GM19239 (cell line): ENCODE measurements at regions not wholly inside any gene's neighbourhood (a gene's known extent, or its start where the extent isn't known, plus 50 kb on each side); places are given as distances from the start of the nearest gene placed in this dataset.

Experiments used
- DNase-seq: peaks from one replicate; pipeline ENCODE4 v3.0.0; 2011; ENCODE audit warnings: low spot score; ENCODE audit not compliant: insufficient read length
- FAIRE-seq: peaks from 2 replicates; lab custom pipeline; 2011; peaks lifted over from hg19 to GRCh38; lab: Jason Lieb, UNC

DNA sequence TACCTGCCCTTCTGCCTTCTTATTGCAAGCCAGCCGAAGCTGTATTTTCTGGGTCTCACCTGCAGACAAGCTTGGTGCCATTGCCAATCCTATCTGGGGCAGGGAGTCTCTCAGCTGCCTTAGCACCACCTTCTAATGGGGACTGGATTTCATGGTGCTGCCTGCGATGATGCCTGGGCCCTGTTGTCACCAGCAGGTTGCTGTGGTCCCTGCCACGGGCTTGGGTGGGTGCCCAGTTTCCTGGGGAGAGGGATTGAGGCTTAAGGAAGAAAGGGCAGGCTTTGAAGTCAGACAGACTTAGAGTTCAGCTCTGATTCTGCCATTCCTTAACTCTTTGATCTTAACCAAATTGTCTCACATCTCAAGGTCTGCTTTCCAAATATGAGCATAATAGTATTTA is 87.4 kb upstream of the CD96 start:
- no peak for DNase-seq
- FAIRE-seq = no peak

- DNase-seq (no peak), FAIRE-seq (no peak)
These were observed 76.8 kb upstream of the CD96 start for GRCh38 chr3:111465081-111465670.

DNA sequence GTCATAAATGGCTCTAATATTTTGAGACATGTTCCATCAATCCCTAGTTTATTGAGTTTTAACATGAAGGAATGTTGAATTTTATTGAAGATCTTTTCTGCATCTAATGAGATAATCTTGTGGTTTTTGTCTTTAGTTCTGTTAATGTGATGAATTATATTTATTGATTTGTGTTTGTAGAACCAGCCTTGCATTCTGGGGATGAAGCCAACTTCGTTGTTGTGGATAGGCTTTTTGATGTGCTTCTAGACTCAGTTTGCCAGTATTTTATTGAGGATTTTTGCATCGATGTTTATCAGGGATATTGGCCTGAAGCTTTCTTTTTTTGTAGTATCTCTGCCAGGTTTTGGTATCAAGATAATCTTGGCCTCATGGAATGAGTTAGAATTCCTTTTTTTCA is 72.0 kb upstream of the CD96 start:
- no peak for FAIRE-seq

DNA sequence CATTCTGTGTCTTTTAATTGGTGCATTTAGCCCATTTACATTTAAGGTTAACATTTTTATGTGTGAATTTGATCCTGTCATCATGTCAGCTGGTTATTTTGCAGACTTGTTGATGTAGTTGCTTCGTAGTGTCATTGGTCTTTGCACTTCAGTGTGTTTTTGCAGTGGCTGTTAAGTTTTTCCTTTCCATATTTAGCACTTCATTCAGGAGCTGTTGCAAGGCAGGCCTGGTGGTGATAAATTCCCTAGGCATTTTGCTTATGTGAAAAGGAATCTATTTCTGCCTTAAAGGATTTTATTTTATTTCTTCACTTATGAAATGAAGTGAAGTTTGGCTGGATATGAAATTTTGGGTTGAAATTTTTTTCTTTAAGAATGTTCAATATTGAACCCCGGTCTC is 70.2 kb upstream of the CD96 start:
- no peak for FAIRE-seq
- DNase-seq = no peak

More for the DNA sequence above, 72.0 kb upstream of the CD96 start:
- no peak for DNase-seq

- DNase-seq (no peak), FAIRE-seq (no peak)
These were observed 69.4 kb upstream of the CD96 start for GRCh38 chr3:111472556-111472955.

DNA sequence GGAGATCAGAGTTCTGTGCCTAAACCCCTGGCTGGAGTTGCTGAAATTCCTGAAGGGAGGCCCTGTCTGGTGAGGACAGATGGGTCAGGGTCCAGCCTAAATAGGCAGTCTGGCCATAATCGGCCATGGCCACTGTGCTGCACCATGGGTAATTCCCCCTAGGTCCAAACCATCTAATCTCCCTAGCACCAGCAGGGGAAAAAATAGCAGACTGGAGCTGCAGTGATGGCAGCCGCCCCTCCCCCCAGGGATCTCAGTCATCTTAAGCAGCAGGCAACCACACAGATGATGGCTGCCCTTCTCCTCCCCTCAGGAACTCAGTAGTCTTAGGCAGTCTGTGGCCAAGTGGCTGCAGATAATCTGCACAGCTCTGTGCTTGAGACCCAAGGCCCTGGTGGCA is 68.4 kb upstream of the CD96 start:
- DNase-seq (no peak), FAIRE-seq (no peak)

GRCh38 chr3:111476701-111477100 is 65.3 kb upstream of the CD96 start:
- FAIRE-seq = no peak
- DNase-seq = no peak

DNA sequence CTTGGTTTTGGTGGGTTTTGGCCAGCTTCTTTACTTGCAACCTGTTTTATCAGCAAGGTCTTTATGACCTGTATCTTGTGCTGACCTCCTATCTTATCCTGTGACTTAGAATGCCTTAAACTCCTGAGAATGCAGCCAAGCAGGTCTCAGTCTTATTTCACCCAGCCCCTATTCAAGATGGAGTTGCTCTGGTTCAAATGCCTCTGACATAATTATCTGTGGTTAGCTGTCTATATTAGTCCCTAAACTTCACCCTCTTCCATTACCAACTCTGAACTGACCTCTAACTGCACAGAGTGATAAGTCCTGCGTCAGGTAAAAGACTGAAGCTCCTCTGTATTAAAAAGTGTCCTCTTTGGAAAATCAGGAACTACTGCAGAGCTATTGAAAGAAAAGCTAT is 61.9 kb upstream of the CD96 start:
- DNase-seq (no peak), FAIRE-seq (no peak)

DNA sequence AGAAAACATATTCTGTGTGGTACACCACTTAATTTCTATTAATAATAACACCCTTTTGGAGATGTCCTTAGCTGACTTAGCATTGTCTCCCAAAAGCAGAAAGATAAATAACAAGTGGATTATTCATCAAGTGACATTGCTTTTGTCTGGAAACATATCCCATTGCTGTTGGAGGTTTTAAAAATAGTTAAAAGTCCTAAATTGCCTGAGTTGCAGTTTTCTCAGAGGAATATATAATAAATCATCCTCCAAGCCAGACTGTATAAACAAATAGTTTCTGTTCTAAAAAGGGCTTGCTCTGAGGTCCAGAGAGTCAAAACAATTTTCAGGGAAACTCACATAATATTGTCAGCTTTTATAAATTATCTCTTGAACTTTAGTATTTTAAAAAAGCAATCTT is 60.4 kb upstream of the CD96 start:
- FAIRE-seq = no peak
- DNase-seq = no peak

DNA sequence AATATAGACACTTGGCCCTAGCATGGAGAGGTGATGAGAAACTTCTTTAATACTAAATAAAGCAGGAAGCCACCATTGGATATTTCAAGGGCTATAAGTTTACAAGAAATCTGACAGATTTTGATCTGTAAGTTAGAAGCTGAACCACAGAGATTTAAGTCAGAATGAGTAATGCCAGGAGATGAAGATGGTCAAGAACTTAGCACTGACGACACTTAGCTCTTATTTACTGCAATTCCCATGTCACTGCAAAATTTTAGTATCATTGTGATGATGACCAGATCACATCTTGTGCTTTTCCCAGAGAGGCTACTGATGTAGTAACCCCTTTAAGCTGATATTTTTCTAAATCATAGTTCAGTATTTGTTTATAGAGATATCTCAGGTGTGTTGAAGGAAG is 59.4 kb upstream of the CD96 start:
- no peak for FAIRE-seq
- DNase-seq = no peak

GRCh38 chr3:111485086-111485485 is 56.9 kb upstream of the CD96 start:
- DNase-seq (no peak), FAIRE-seq (no peak)
